Lower leg skin (tissue), 4 donors: ENCODE measurements at regions not wholly inside any gene's neighbourhood (a gene's known extent, or its start where the extent isn't known, plus 50 kb on each side); places are given as distances from the start of the nearest gene placed in this dataset.

Source experiments
- DNase-seq, 2 donors: peaks; one replicate each; pipeline ENCODE4 v3.0.0-alpha.2; 2019; ENCODE audit warnings: low spot score in 2 of 2
- H3K4me3 ChIP-seq: fragments of 200-600 bp; sonication (generic); 2 replicates; pipeline ENCODE4 v1.5.1; 2017; ENCODE audit warnings: mild to moderate bottlenecking, low read depth; ENCODE audit not compliant: poor library complexity, severe bottlenecking
- POLR2A ChIP-seq, 2 donors: fragments of 450-650 bp; IDR thresholded peaks; one replicate each; pipeline ENCODE4 v1.6.1; 2016 to 2017; ENCODE audit warnings: antibody characterized with exemption in 2 of 2, mild to moderate bottlenecking in 1 of 2, moderate library complexity in 1 of 2
- WGBS, 2 donors: methylation state at CpG; one replicate each; pipeline ENCODE4 v1.1.5; 2018; 5-methylcytosine and 5-hydroxymethylcytosine counted together
- intact Hi-C: fragments of 100-400 bp; cut with DNase I; formaldehyde crosslinking; loops from one replicate; pipeline ENCODE4 v1.15.0; 2023; ENCODE audit warnings: low total_unique reads
- TF ChIP-seq, protein P1 (sequence below), 3 donors: fragments of 450-650 bp; IDR thresholded peaks; one replicate each; pipeline ENCODE4 v1.5.1; 2016; ENCODE audit warnings: antibody characterized with exemption in 3 of 3, mild to moderate bottlenecking in 3 of 3, moderate library complexity in 2 of 3

DNA sequence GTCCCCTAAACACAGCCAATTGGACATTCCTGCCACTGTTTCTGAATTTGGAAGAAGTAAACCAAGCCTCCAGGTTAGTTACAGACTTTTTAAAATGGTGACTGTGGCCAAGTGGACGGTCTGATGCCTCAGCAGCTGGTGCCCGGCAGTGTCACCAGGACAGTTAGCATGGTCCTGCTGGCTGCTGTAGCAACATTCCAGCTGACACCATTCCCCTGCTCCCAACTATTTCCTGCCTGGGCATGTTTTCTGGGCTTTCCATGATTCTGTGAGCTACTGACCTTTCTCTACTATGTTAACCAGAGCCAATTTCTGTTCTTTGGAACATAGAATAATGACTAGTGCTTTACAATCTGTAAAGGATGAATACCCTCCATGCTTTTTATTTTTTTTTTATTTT, 95.0 kb downstream of the TLR5 start:
- whole genome bisulfite sequencing, 2 donors = 56 to 76% methylated on average over 2 of the region's 2 CpGs
- intact Hi-C loops = no loop called here
- no peak for DNase-seq
- TF ChIP-seq, protein P1, sequence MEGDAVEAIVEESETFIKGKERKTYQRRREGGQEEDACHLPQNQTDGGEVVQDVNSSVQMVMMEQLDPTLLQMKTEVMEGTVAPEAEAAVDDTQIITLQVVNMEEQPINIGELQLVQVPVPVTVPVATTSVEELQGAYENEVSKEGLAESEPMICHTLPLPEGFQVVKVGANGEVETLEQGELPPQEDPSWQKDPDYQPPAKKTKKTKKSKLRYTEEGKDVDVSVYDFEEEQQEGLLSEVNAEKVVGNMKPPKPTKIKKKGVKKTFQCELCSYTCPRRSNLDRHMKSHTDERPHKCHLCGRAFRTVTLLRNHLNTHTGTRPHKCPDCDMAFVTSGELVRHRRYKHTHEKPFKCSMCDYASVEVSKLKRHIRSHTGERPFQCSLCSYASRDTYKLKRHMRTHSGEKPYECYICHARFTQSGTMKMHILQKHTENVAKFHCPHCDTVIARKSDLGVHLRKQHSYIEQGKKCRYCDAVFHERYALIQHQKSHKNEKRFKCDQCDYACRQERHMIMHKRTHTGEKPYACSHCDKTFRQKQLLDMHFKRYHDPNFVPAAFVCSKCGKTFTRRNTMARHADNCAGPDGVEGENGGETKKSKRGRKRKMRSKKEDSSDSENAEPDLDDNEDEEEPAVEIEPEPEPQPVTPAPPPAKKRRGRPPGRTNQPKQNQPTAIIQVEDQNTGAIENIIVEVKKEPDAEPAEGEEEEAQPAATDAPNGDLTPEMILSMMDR (IDR thresholded peaks at IDR 0.05) = no peak
- TF ChIP-seq POLR2A (IDR thresholded peaks at IDR 0.05) = no peak
- H3K4me3 ChIP-seq = no peak overlapping the region

DNA sequence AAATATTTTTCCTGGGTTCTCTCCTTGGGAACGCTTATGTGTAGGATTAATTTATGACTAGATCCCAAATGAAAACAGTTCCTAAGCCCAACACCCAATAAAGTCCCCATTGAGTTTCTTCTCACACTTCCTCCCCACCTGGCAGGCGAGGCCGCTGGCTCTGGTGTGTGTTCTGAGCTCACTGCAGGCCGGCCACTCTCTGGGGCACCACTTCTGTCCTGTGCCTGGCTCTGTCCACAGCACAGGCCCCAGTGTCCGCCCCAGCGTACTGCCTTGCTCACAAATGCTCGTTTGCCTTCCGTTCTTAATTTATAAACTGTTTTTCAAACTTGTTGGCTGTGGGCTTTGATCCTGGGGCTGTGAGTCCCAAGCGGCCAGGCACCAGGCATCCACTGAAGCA, 90.6 kb downstream of the TLR5 start:
- no peak for DNase-seq

DNA sequence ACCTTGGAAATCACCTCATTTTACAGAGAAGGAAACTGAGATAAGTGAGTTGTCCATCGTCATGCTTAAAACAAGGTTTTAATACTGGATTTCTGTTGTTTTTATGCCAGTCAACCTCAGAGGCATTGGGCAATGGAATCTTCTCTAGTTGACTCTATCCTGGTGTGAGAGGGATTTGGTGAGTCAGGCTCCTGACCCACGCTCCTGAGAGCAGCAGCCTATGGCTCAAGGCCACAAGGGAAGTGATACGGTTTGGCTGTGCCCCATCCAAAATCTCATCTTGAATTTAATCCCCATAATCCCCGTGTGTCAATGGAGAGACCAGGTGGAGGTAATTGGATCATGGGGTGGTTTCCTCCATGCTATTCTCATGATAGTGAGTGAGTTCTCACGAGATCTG, 90.1 kb downstream of the TLR5 start:
- TF ChIP-seq, protein P1 (IDR thresholded peaks at IDR 0.05) = no peak
- no peak for TF ChIP-seq POLR2A (IDR thresholded peaks at IDR 0.05)
- intact Hi-C loops = no loop called here
- DNase-seq = no peak
- 77 to 83% methylated on average over 5 of the region's 5 CpGs for WGBS, 2 donors
- H3K4me3 ChIP-seq = no peak overlapping the region

More for the DNA sequence above, 90.6 kb downstream of the TLR5 start:
- no peak overlapping the region for H3K4me3 ChIP-seq
- intact Hi-C loops = no loop called here
- WGBS, 2 donors = 90 to 92% methylated on average over 9 of the region's 9 CpGs
- TF ChIP-seq POLR2A (IDR thresholded peaks at IDR 0.05) = no peak
- TF ChIP-seq, protein P1 (IDR thresholded peaks at IDR 0.05) = no peak

DNA sequence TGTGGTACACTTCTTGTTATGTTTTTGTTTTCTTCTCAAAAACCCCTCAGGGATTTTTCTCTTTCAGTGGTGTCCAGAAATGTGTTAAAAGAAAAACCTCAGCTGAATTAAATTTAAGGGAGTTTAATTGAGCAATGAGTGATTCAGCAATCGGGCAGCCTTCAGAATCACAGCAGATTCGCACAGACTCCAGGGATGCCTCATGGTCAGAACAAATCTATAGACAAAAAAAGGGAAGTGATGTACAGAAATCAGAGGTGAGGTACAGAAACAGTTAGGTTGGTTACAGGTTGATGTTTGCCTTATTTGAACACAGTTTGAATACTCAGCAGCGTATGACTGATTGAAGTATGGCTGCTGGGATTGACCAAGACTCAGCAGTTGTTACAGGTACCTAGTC, 86.2 kb downstream of the TLR5 start:
- TF ChIP-seq, protein P1 (IDR thresholded peaks at IDR 0.05) = no peak
- TF ChIP-seq POLR2A (IDR thresholded peaks at IDR 0.05) = no peak
- no peak overlapping the region for H3K4me3 ChIP-seq
- no peak for DNase-seq
- WGBS, 2 donors = 74 to 79% methylated on average over 3 of the region's 3 CpGs
- intact Hi-C loops = no loop called here

DNA sequence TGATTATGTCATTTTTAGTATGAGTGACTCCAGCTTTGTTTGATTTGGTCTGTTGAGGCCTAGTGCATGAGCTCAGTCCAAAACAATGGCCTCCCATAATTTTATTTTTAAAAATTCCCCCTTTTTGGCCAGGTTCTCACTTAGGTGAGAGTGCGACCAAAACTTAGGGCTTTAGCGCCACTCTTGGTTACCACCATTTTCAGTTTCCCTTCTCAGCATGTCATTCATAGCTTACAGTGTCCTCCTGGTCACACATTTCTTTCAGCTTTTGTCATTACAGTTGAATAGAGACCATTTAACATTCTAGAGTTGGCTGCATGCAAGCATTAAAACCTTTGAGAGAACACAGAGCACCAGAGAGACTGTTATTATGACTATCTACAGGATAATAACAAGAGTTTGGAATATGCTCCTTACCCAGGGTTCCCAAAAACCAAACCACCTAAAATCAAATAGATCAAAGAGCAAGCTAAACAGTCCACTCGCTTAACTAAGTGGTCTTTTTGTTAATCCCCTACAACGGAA, 85.4 kb downstream of the TLR5 start:
- no peak overlapping the region for H3K4me3 ChIP-seq
- 93 to 94% methylated on average over 4 of the region's 4 CpGs for WGBS, 2 donors
- intact Hi-C loops = no loop called here
- TF ChIP-seq POLR2A (IDR thresholded peaks at IDR 0.05) = no peak
- TF ChIP-seq, protein P1 (IDR thresholded peaks at IDR 0.05) = no peak
- DNase-seq = no peak
